IPS-20b (cell line): ENCODE measurements at regions not wholly inside any gene's neighbourhood (a gene's known extent, or its start where the extent isn't known, plus 50 kb on each side); places are given as distances from the start of the nearest gene placed in this dataset.
A peak's percentile ranks its signal among the peaks of the same experiment; 100 is the strongest.

Source experiments
- H3K27ac ChIP-seq: one replicate; pipeline ENCODE4 v1.5.1; 2013; ENCODE audit warnings: low read length
- H3K27me3 ChIP-seq: 2 replicates; pipeline ENCODE4 v1.6.1; 2013; ENCODE audit warnings: mild to moderate bottlenecking, low read length, inconsistent platforms; ENCODE audit not compliant: insufficient read depth
- H3K36me3 ChIP-seq: 2 replicates; pipeline ENCODE4 v1.6.1; 2013; ENCODE audit warnings: low read depth, mild to moderate bottlenecking, inconsistent platforms, low read length, moderate library complexity; ENCODE audit not compliant: insufficient read depth
- H3K4me1 ChIP-seq: 2 replicates; pipeline ENCODE4 v1.6.1; 2013; ENCODE audit warnings: mild to moderate bottlenecking, control low read depth, inconsistent platforms, low read length, moderate library complexity; ENCODE audit not compliant: insufficient read depth
- H3K4me3 ChIP-seq: 2 replicates; pipeline ENCODE4 v1.5.1; 2013; ENCODE audit warnings: mild to moderate bottlenecking, low read length, inconsistent platforms
- H3K9ac ChIP-seq: 2 replicates; pipeline ENCODE4 v1.6.1; 2013; ENCODE audit warnings: low read depth, mild to moderate bottlenecking, inconsistent platforms, low read length, moderate library complexity
- H3K9me3 ChIP-seq: 2 replicates; pipeline ENCODE4 v1.6.1; 2013; ENCODE audit warnings: mild to moderate bottlenecking, low read depth, low read length, inconsistent platforms; ENCODE audit not compliant: insufficient read depth

DNA sequence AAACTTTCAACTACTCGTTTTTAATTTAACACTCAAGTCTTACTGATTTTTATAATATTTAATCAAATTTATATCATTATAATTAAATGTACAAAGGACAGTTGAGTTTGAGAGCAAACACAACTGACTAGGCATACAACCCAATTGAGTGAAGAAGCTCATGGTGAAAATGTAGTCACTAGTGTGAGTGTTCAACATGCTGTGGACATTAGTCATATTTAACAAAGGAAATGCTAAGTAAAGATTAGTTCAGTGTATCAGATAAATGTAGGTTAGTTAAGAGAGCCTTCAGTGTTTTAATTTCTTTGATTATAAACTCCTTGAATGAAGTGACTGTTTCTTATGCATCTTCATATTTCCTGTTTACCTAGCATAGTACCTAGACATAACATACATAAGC lies 444.2 kb upstream of the GOLIM4 start:
- H3K4me3 ChIP-seq = no peak overlapping the region

DNA sequence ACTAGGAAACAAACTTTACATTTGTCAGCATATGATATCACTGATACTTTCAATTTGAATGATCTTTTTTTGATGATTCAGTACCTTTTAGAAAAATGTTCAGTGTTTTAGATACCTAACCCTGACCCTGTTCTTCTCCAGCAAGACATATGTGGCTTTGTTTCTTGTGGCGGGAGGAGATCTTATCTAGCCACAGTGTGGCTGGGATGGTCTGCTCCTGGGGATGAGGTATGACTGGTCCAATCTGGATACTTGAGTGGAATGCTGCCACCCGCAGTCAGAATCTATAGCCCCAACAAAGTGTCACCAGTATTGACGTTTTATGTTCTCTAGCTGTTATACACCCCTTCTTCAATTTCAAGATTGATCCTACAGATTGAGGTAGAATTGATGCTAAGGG lies 439.0 kb upstream of the GOLIM4 start:
- H3K36me3 ChIP-seq = no peaks in the 10 kb centered on the region
- no peak overlapping the region for H3K9ac ChIP-seq
- H3K4me1 ChIP-seq = peaks cover 38% of the 10 kb centered on the region
- H3K4me3 ChIP-seq = no peak overlapping the region
- no peaks in the 10 kb centered on the region for H3K27me3 ChIP-seq
- H3K9me3 ChIP-seq = no peaks in the 10 kb centered on the region
- no peak overlapping the region for H3K27ac ChIP-seq

More for the DNA sequence above, 444.2 kb upstream of the GOLIM4 start:
- Histone ChIP-seq H3K27ac (no peak overlapping the region), H3K27me3 (no peaks in the 10 kb centered on the region), H3K36me3 (no peaks in the 10 kb centered on the region), H3K9ac (no peak overlapping the region), H3K4me1 (peaks cover 21% of the 10 kb centered on the region; the same call in 1 of the 2 replicates), H3K9me3 (no peaks in the 10 kb centered on the region)

DNA sequence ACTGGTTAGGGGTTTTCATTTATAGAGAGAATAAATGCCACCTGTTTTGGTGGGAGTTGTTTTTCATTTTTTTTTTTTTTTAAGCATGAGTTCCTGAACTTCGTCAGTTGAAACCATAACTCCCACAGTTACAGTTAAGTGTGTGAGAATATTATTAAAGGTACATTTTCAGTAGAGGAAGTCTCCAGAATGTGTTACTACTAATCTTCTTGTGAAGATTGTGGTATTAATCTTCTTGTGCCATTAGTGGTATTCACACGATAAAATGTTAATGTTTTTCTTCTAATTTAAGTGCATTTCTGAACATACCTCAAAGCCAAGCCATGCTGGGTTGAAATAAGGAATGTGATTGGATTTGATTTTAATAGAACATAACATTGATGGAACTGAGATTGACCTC lies 437.9 kb upstream of the GOLIM4 start:
- Histone ChIP-seq H3K9ac (no peak overlapping the region), H3K27me3 (no peaks in the 10 kb centered on the region), H3K36me3 (no peaks in the 10 kb centered on the region), H3K27ac (no peak overlapping the region), H3K4me3 (no peak overlapping the region), H3K4me1 (peaks cover 38% of the 10 kb centered on the region), H3K9me3 (no peaks in the 10 kb centered on the region)

- H3K4me3 ChIP-seq = peak overlapping the region; percentile 33; the same call in 1 of the 2 replicates
- H3K27ac ChIP-seq = peak overlapping the region; percentile 36
- peak overlapping the region; percentile 58 for H3K9ac ChIP-seq
- H3K36me3 ChIP-seq = no peaks in the 10 kb centered on the region
- H3K9me3 ChIP-seq = no peaks in the 10 kb centered on the region
- no peaks in the 10 kb centered on the region for H3K27me3 ChIP-seq
- H3K4me1 ChIP-seq = peaks cover 38% of the 10 kb centered on the region
Measured at GRCh38 chr3:168532135-168532534, 436.4 kb upstream of the GOLIM4 start.

- peak overlapping the region; percentile 58; the same call in 1 of the 2 replicates for H3K9ac ChIP-seq
- H3K27me3 ChIP-seq = no peaks in the 10 kb centered on the region
- peaks cover 35% of the 10 kb centered on the region for H3K4me1 ChIP-seq
- no peaks in the 10 kb centered on the region for H3K9me3 ChIP-seq
- no peaks in the 10 kb centered on the region for H3K36me3 ChIP-seq
- peak overlapping the region; percentile 36 for H3K27ac ChIP-seq
- no peak overlapping the region for H3K4me3 ChIP-seq
Measured at GRCh38 chr3:168531116-168531515, 435.4 kb upstream of the GOLIM4 start.

DNA sequence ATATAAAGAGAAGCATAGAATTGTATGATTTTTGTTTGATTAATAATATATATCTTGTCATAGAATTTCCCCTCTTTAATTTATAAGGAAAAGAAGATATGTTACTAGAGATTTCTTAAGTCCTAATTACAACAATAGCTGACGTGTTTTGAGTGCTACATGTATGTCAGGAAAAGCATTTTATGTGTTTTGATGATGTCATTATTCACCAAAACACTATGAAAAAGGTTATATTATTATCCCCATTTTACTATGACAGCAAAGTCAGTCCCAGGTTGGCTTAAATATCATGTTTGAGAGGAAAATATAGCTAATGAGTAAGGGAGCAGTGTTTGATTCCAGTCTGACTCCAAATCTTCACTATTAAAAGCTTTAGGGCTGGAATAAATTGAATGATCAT lies 428.4 kb upstream of the GOLIM4 start:
- Histone ChIP-seq H3K27ac (no peak overlapping the region), H3K9me3 (no peaks in the 10 kb centered on the region), H3K4me3 (no peak overlapping the region), H3K4me1 (no peaks in the 10 kb centered on the region; the same call in 1 of the 2 replicates), H3K36me3 (no peaks in the 10 kb centered on the region), H3K9ac (no peak overlapping the region), H3K27me3 (no peaks in the 10 kb centered on the region)

DNA sequence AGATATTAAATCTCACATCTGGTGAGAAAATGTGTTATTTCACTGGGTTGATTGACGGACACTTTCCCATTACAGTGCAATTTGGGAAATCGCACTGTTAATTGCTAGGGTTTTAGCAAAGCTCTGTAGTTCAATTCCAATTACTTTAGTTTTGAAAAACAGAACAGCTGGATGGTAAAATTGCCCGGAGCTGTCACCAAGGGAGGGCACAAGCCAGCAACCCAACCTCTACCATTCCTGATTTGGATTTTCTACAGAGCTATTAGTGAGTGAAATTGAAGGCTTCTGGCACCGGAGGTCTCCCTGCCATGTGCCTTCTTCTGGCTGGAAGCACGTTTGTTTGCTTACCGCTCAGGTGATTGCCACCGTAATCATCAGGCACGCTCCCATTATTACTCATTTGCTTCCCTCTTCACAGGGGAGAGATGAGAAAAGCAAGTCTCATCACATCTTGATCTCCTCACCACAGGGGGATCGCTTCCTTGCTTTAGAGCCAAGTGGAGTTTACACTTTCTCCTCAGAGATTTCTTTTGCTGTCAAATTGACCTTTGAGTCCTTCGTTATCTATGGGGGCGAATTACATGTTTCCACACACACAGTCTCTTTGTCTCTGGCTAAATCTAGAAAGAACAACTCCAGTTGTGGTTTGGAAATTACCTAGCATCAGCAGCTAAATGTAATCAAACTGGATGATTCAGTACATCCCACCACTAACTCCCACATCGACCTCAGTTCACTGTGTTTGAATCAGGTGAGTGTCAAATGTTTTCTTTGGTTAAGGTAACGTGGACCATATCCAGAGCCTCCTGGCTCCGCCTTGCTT lies 421.7 kb upstream of the GOLIM4 start:
- Histone ChIP-seq H3K9me3 (no peaks in the 10 kb centered on the region), H3K9ac (no peak overlapping the region), H3K4me1 (peaks cover 36% of the 10 kb centered on the region; the same call in 1 of the 2 replicates), H3K27ac (no peak overlapping the region), H3K27me3 (no peaks in the 10 kb centered on the region), H3K36me3 (no peaks in the 10 kb centered on the region), H3K4me3 (no peak overlapping the region)

DNA sequence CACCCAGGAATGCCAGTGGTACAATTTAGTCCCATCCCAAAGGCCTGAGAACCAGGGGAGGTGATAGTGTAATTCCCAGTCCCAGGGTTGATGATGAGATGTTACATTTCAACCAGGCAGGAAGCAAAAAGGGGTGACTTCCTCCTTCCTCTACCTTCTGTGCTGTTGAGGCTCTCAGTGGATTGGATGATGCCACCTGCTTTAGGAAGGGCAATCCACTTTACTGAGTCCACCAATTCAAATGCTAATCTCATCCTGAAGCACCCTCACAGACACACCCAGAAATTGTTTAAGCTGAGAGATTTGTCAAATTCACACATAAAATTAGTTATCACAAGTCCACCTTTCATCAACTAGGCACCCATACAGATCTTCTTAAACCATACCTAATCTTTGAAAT lies 418.5 kb upstream of the GOLIM4 start:
- H3K36me3 ChIP-seq = no peaks in the 10 kb centered on the region
- no peaks in the 10 kb centered on the region for H3K9me3 ChIP-seq
- H3K27ac ChIP-seq = peak overlapping the region; percentile 7
- peaks cover 38% of the 10 kb centered on the region; the same call in 1 of the 2 replicates for H3K4me1 ChIP-seq
- no peak overlapping the region for H3K4me3 ChIP-seq
- H3K27me3 ChIP-seq = no peaks in the 10 kb centered on the region
- no peak overlapping the region for H3K9ac ChIP-seq

GRCh38 chr3:168512802-168513201 lies 417.1 kb upstream of the GOLIM4 start:
- Histone ChIP-seq H3K27ac (peak overlapping the region; percentile 76), H3K4me1 (peaks cover 28% of the 10 kb centered on the region; the same call in 1 of the 2 replicates), H3K9me3 (no peaks in the 10 kb centered on the region), H3K36me3 (no peaks in the 10 kb centered on the region), H3K9ac (peak overlapping the region; percentile 51; the same call in 1 of the 2 replicates), H3K27me3 (no peaks in the 10 kb centered on the region), H3K4me3 (no peak overlapping the region)

DNA sequence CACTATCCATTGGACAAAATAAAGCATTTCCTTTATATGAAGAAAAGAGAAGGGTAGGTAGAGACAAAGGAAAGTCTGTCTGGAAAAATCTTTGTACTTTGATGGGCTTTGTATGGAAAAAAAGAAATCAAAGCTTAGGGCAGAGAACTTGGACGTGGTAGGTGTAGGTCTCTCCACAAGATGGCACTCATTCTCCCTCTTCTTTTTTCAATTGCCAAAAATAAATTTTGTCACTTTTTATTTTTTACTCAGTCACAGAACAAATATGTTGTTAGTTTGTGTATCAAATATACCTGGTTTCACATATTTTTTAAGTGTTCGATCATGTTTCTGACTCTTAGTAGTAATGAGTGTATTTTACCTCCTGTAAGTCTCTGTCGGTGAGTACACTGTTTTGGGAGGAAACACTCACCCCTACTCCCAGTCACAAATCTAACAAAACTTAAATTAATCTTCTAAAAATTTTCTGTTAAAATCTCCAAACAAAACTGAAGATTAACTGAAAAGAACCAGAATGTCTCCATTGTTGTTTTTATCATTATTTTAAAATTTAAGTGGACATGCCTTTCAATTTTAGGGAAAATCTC lies 415.8 kb upstream of the GOLIM4 start:
- Histone ChIP-seq H3K27me3 (no peaks in the 10 kb centered on the region), H3K4me3 (no peak overlapping the region)

GRCh38 chr3:168506589-168506988 lies 410.9 kb upstream of the GOLIM4 start:
- Histone ChIP-seq H3K9me3 (no peaks in the 10 kb centered on the region), H3K27ac (no peak overlapping the region), H3K9ac (no peak overlapping the region)

More for the DNA sequence above, 415.8 kb upstream of the GOLIM4 start:
- Histone ChIP-seq H3K36me3 (no peaks in the 10 kb centered on the region), H3K27ac (no peak overlapping the region), H3K4me1 (peaks cover 22% of the 10 kb centered on the region; the same call in 1 of the 2 replicates), H3K9me3 (no peaks in the 10 kb centered on the region), H3K9ac (peak overlapping the region; percentile 63; the same call in 1 of the 2 replicates)

GRCh38 chr3:168501570-168501969 lies 405.8 kb upstream of the GOLIM4 start:
- H3K4me1 ChIP-seq = no peaks in the 10 kb centered on the region
- no peaks in the 10 kb centered on the region for H3K27me3 ChIP-seq
- no peaks in the 10 kb centered on the region for H3K36me3 ChIP-seq
- H3K9me3 ChIP-seq = no peaks in the 10 kb centered on the region
- no peak overlapping the region for H3K4me3 ChIP-seq
- H3K27ac ChIP-seq = no peak overlapping the region
- no peak overlapping the region for H3K9ac ChIP-seq

More at GRCh38 chr3:168506589-168506988, 410.9 kb upstream of the GOLIM4 start:
- no peaks in the 10 kb centered on the region for H3K27me3 ChIP-seq
- no peaks in the 10 kb centered on the region for H3K36me3 ChIP-seq
- H3K4me1 ChIP-seq = no peaks in the 10 kb centered on the region; the same call in 1 of the 2 replicates
- H3K4me3 ChIP-seq = no peak overlapping the region
